ENCODE measurements at regions not wholly inside any gene's neighbourhood (a gene's known extent, or its start where the extent isn't known, plus 50 kb on each side); places are given as distances from the start of the nearest gene placed in this dataset.
"Not testable (repeated sequence)": the region's sequence is repeated elsewhere in the genome, so short reads cannot be mapped to it uniquely, and the experiment has no call there.

DNA sequence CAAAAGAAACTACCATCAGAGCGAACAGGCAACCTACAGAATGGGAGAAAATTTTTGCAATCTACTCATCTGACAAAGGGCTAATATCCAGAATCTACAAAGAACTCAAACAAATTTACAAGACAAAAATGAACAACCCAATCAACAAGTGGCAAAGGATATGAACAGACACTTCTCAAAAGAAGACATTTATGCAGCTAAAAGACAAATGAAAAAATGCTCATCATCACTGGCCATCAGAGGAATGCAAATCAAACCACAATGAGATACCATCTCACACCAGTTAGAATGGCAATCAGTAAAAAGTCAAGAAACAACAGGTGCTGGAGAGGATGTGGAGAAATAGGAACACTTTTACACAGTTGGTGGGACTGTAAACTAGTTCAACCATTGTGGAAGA is 425.0 kb downstream of the NPIPA8 start:
- not testable (repeated sequence) for H3K27ac ChIP-seq (ENCODE audit: low read depth, low read length)

DNA sequence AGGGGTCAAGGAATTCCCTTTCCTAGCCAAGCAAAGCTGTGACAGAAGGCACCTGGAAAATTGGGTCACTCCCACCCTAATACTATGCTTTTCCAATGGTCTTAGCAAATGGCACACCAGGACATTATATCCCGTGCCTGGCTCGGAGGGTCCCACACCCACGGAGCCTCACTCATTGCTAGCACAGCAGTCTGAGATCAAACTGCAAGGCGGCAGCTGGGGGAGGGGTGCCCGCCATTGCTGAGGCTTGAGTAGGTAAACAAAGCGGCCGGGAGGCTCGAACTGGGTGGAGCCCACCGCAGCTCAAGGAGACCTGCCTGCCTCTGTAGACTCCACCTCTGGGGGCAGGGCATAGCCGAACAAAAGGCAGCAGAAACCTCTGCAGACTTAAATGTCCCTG is 429.9 kb downstream of the NPIPA8 start:
- not testable (repeated sequence) for H3K36me3 ChIP-seq (ENCODE audit: control insufficient read depth, insufficient read depth, low read length); H3K27ac ChIP-seq (ENCODE audit: low read depth, low read length); H3K4me1 ChIP-seq (ENCODE audit: control insufficient read depth, insufficient read depth, low read length); H3K9ac ChIP-seq (ENCODE audit: low read length); H3K4me3 ChIP-seq (ENCODE audit: low read depth, low read length); H3K27me3 ChIP-seq (ENCODE audit: control insufficient read depth, insufficient read depth, low read length)
- peaks cover 16% of the 10 kb centered on the region for H3K9me3 ChIP-seq (ENCODE audit: control insufficient read depth, insufficient read depth, low read depth, low read length)

More for the DNA sequence above, 425.0 kb downstream of the NPIPA8 start:
- not testable (repeated sequence) for H3K4me1 ChIP-seq (ENCODE audit: control insufficient read depth, insufficient read depth, low read length); H3K36me3 ChIP-seq (ENCODE audit: control insufficient read depth, insufficient read depth, low read length); H3K4me3 ChIP-seq (ENCODE audit: low read depth, low read length); H3K9me3 ChIP-seq (ENCODE audit: control insufficient read depth, insufficient read depth, low read depth, low read length); H3K9ac ChIP-seq (ENCODE audit: low read length); H3K27me3 ChIP-seq (ENCODE audit: control insufficient read depth, insufficient read depth, low read length)

GRCh38 chr16:17901309-17901708 is 430.5 kb upstream of the XYLT1 start:
- H3K9me3 ChIP-seq (ENCODE audit: control insufficient read depth, insufficient read depth, low read depth, low read length): peaks cover 8% of the 10 kb centered on the region
- no peak overlapping the region for H3K9ac ChIP-seq (ENCODE audit: low read length)
- no peak overlapping the region for H3K27ac ChIP-seq (ENCODE audit: low read depth, low read length)
- no peaks in the 10 kb centered on the region for H3K4me1 ChIP-seq (ENCODE audit: control insufficient read depth, insufficient read depth, low read length)
- no peak overlapping the region for H3K4me3 ChIP-seq (ENCODE audit: low read depth, low read length)
- H3K36me3 ChIP-seq (ENCODE audit: control insufficient read depth, insufficient read depth, low read length): no peaks in the 10 kb centered on the region
- no peaks in the 10 kb centered on the region for H3K27me3 ChIP-seq (ENCODE audit: control insufficient read depth, insufficient read depth, low read length)

- no peaks in the 10 kb centered on the region for H3K4me1 ChIP-seq (ENCODE audit: control insufficient read depth, insufficient read depth, low read length)
- H3K4me3 ChIP-seq (ENCODE audit: low read depth, low read length): no peak overlapping the region
- no peaks in the 10 kb centered on the region for H3K27me3 ChIP-seq (ENCODE audit: control insufficient read depth, insufficient read depth, low read length)
- no peaks in the 10 kb centered on the region for H3K36me3 ChIP-seq (ENCODE audit: control insufficient read depth, insufficient read depth, low read length)
- no peak overlapping the region for H3K9ac ChIP-seq (ENCODE audit: low read length)
- H3K9me3 ChIP-seq (ENCODE audit: control insufficient read depth, insufficient read depth, low read depth, low read length): no peaks in the 10 kb centered on the region
- H3K27ac ChIP-seq (ENCODE audit: low read depth, low read length): no peak overlapping the region
Observed at GRCh38 chr16:17899141-17899540, 428.4 kb upstream of the XYLT1 start.

DNA sequence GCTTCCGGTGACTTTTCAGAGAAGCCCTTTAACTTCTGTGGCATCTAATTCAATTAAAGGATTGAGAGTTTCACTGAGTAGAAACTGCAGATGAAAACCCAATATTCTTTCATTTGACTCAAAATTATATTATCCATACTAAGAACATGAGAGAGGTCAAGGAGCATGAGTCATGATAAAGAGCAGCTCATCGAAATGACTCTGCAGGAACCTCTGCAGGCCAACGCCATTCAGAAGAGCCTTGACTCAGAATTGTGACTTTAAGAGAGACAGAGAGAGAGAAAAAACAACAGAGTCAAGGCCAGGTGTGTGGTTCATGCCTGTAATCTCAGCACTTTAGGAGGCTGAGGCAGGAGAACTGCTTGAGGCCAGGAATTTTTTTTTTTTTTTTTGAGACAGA is 417.2 kb upstream of the XYLT1 start:
- no peaks in the 10 kb centered on the region for H3K36me3 ChIP-seq (ENCODE audit: control insufficient read depth, insufficient read depth, low read length)
- no peak overlapping the region for H3K4me3 ChIP-seq (ENCODE audit: low read depth, low read length)
- H3K4me1 ChIP-seq (ENCODE audit: control insufficient read depth, insufficient read depth, low read length): peaks cover 7% of the 10 kb centered on the region
- no peaks in the 10 kb centered on the region for H3K9me3 ChIP-seq (ENCODE audit: control insufficient read depth, insufficient read depth, low read depth, low read length)
- no peaks in the 10 kb centered on the region for H3K27me3 ChIP-seq (ENCODE audit: control insufficient read depth, insufficient read depth, low read length)
- no peak overlapping the region for H3K9ac ChIP-seq (ENCODE audit: low read length)
- no peak overlapping the region for H3K27ac ChIP-seq (ENCODE audit: low read depth, low read length)

GRCh38 chr16:17885659-17886207 is 415.0 kb upstream of the XYLT1 start:
- no peaks in the 10 kb centered on the region for H3K9me3 ChIP-seq (ENCODE audit: control insufficient read depth, insufficient read depth, low read depth, low read length)
- H3K9ac ChIP-seq (ENCODE audit: low read length): no peak overlapping the region
- no peak overlapping the region for H3K4me3 ChIP-seq (ENCODE audit: low read depth, low read length)
- H3K27me3 ChIP-seq (ENCODE audit: control insufficient read depth, insufficient read depth, low read length): no peaks in the 10 kb centered on the region
- peaks cover 7% of the 10 kb centered on the region for H3K4me1 ChIP-seq (ENCODE audit: control insufficient read depth, insufficient read depth, low read length)
- no peak overlapping the region for H3K27ac ChIP-seq (ENCODE audit: low read depth, low read length)
- no peaks in the 10 kb centered on the region for H3K36me3 ChIP-seq (ENCODE audit: control insufficient read depth, insufficient read depth, low read length)

GRCh38 chr16:17877821-17878360 is 407.1 kb upstream of the XYLT1 start:
- no peaks in the 10 kb centered on the region for H3K36me3 ChIP-seq (ENCODE audit: control insufficient read depth, insufficient read depth, low read length)
- no peaks in the 10 kb centered on the region for H3K9me3 ChIP-seq (ENCODE audit: control insufficient read depth, insufficient read depth, low read depth, low read length)
- H3K4me1 ChIP-seq (ENCODE audit: control insufficient read depth, insufficient read depth, low read length): no peaks in the 10 kb centered on the region
- no peaks in the 10 kb centered on the region for H3K27me3 ChIP-seq (ENCODE audit: control insufficient read depth, insufficient read depth, low read length)
- no peak overlapping the region for H3K4me3 ChIP-seq (ENCODE audit: low read depth, low read length)
- H3K27ac ChIP-seq (ENCODE audit: low read depth, low read length): no peak overlapping the region
- no peak overlapping the region for H3K9ac ChIP-seq (ENCODE audit: low read length)

DNA sequence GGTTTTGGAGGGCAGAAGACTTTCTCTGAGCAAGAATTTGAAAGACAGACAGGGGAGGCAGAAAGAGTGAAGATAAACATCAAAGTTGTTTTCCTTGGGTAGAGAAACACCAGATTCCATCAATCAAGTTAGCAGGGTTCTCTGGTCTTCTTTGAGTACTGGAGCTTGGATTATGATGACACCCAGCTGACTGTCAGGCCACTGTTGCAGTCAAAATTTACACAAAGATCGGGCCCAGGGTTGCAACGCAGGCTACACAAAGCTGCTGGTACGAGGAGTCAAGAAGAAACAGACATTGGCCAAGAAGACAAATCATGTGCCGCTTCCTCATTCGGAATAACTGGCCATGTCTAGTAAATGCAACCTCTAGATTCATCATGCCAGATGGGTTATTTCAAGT is 396.2 kb upstream of the XYLT1 start:
- H3K4me1 ChIP-seq (ENCODE audit: control insufficient read depth, insufficient read depth, low read length): no peaks in the 10 kb centered on the region
- H3K36me3 ChIP-seq (ENCODE audit: control insufficient read depth, insufficient read depth, low read length): no peaks in the 10 kb centered on the region
- no peaks in the 10 kb centered on the region for H3K9me3 ChIP-seq (ENCODE audit: control insufficient read depth, insufficient read depth, low read depth, low read length)
- no peak overlapping the region for H3K27ac ChIP-seq (ENCODE audit: low read depth, low read length)
- H3K27me3 ChIP-seq (ENCODE audit: control insufficient read depth, insufficient read depth, low read length): no peaks in the 10 kb centered on the region
- no peak overlapping the region for H3K9ac ChIP-seq (ENCODE audit: low read length)
- H3K4me3 ChIP-seq (ENCODE audit: low read depth, low read length): no peak overlapping the region

DNA sequence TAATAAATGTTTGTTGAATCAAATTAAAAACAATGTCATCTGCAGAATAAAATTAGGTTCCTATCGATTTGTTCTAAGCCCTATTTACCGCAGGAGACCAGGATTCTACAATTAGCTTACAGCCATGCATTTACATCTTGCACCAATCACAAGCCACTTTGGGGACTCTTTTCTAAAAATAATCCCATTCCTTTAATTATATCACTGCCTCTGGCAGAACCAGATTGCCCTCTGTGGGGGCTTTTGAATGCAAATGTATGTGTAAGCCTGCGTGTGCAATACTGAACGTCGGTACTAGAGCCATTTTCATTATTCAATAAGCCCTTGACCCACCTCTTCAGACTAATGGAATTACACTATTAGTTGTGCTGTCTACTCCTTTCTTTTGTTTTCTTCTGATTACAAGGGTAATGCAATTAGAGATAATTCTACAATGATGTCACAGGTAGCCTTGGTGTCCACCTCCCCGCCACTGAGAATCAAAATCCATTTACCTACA is 391.3 kb upstream of the XYLT1 start:
- Histone ChIP-seq H3K9ac (ENCODE audit: low read length) (no peak overlapping the region), H3K4me1 (ENCODE audit: control insufficient read depth, insufficient read depth, low read length) (no peaks in the 10 kb centered on the region), H3K27ac (ENCODE audit: low read depth, low read length) (no peak overlapping the region), H3K9me3 (ENCODE audit: control insufficient read depth, insufficient read depth, low read depth, low read length) (no peaks in the 10 kb centered on the region), H3K36me3 (ENCODE audit: control insufficient read depth, insufficient read depth, low read length) (no peaks in the 10 kb centered on the region), H3K27me3 (ENCODE audit: control insufficient read depth, insufficient read depth, low read length) (no peaks in the 10 kb centered on the region), H3K4me3 (ENCODE audit: low read depth, low read length) (no peak overlapping the region)

GRCh38 chr16:17858061-17858460 is 387.3 kb upstream of the XYLT1 start:
- no peaks in the 10 kb centered on the region for H3K9me3 ChIP-seq (ENCODE audit: control insufficient read depth, insufficient read depth, low read depth, low read length)
- no peaks in the 10 kb centered on the region for H3K4me1 ChIP-seq (ENCODE audit: control insufficient read depth, insufficient read depth, low read length)
- H3K27me3 ChIP-seq (ENCODE audit: control insufficient read depth, insufficient read depth, low read length): no peaks in the 10 kb centered on the region
- H3K36me3 ChIP-seq (ENCODE audit: control insufficient read depth, insufficient read depth, low read length): no peaks in the 10 kb centered on the region
- H3K27ac ChIP-seq (ENCODE audit: low read depth, low read length): no peak overlapping the region
- H3K9ac ChIP-seq (ENCODE audit: low read length): no peak overlapping the region
- no peak overlapping the region for H3K4me3 ChIP-seq (ENCODE audit: low read depth, low read length)

GRCh38 chr16:17853958-17854357 is 383.2 kb upstream of the XYLT1 start:
- H3K9ac ChIP-seq (ENCODE audit: low read length): no peak overlapping the region
- H3K4me3 ChIP-seq (ENCODE audit: low read depth, low read length): no peak overlapping the region
- H3K27ac ChIP-seq (ENCODE audit: low read depth, low read length): no peak overlapping the region
- no peaks in the 10 kb centered on the region for H3K4me1 ChIP-seq (ENCODE audit: control insufficient read depth, insufficient read depth, low read length)
- no peaks in the 10 kb centered on the region for H3K27me3 ChIP-seq (ENCODE audit: control insufficient read depth, insufficient read depth, low read length)
- H3K9me3 ChIP-seq (ENCODE audit: control insufficient read depth, insufficient read depth, low read depth, low read length): no peaks in the 10 kb centered on the region
- H3K36me3 ChIP-seq (ENCODE audit: control insufficient read depth, insufficient read depth, low read length): no peaks in the 10 kb centered on the region
